Activated naive CD4-positive, alpha-beta T cell treated with anti-CD3 and anti-CD28 coated beads, Interleukin-2, amount 50 U/mL, for 24 hours (primary cell): ENCODE measurements at regions not wholly inside any gene's neighbourhood (a gene's known extent, or its start where the extent isn't known, plus 50 kb on each side); places are given as distances from the start of the nearest gene placed in this dataset.

Experiments
- H3K27ac Mint-ChIP-seq: one replicate; pipeline ENCODE4 v1.8.0; 2021; ENCODE audit warnings: mild to moderate bottlenecking, mixed read lengths
- H3K27me3 Mint-ChIP-seq: one replicate; pipeline ENCODE4 v1.8.0; 2021; ENCODE audit warnings: mixed read lengths
- H3K36me3 Mint-ChIP-seq: one replicate; pipeline ENCODE4 v1.8.0; 2021; ENCODE audit warnings: mixed read lengths
- H3K4me1 Mint-ChIP-seq: one replicate; pipeline ENCODE4 v1.8.0; 2021; ENCODE audit warnings: mixed read lengths
- H3K4me3 Mint-ChIP-seq: one replicate; pipeline ENCODE4 v1.8.0; 2021; ENCODE audit warnings: mild to moderate bottlenecking, mixed read lengths
- H3K9me3 Mint-ChIP-seq: one replicate; pipeline ENCODE4 v1.8.0; 2021; ENCODE audit warnings: mixed read lengths

DNA sequence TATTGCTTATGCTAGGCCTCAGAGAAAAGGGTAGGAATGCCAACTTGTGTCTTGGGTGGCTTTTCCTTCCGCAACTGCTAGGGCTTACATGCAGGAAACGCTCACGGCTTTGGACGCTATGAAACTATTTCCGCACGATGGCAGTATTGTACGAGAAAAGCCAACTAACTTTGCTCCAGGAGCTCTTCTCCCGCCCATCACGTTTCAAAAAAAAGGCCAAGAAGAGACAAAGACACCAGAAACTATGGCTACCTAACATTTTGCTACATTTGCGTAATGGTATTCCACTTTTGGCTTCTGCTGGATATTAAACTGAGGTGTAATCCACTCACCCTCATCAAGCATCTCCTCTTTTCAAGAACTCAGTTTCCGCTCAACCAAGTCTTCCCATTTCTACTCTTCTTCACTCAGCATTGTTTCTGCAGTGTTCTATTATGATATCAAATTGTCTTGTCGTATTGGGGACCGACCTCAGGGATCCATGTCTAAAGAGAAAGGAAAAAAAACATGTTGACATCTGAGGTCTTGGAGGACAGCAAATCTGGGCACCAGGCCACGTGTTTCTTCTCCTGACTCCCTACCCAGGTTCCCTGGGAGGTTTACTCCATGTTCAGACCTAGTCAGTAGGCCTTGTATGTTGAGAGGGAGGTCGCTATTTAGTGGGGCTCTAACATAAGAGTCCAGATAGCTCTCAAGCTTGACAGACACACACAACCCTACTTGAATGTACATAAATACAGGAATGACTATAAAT lies 239.4 kb upstream of the STK26 start:
- Mint-ChIP-seq H3K4me1 (no peaks in the 10 kb centered on the region), H3K4me3 (no peak overlapping the region), H3K36me3 (no peaks in the 10 kb centered on the region), H3K27ac (no peak overlapping the region), H3K9me3 (no peaks in the 10 kb centered on the region), H3K27me3 (no peaks in the 10 kb centered on the region)

DNA sequence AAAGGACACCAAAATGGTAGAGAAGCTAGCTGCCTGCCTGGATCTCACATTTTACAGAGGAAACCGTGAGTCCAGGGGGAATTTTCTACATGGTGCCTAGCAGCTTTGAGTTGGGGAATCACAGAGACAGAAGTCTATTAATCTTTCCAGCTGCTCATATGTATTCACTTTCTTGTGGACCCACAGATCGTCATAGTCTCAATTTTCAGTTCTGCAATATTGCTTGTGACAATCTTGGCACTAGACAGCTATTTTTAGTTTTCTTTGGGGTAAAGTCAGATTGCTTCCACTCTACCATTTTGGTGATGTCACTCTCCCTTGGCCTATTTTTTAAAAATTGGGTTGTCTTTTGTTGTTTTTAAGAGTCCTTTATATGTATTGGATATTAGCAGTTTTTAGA lies 233.4 kb upstream of the STK26 start:
- Mint-ChIP-seq H3K36me3 (no peaks in the 10 kb centered on the region), H3K27me3 (no peaks in the 10 kb centered on the region), H3K27ac (no peak overlapping the region), H3K4me1 (no peaks in the 10 kb centered on the region), H3K4me3 (no peak overlapping the region), H3K9me3 (no peaks in the 10 kb centered on the region)

DNA sequence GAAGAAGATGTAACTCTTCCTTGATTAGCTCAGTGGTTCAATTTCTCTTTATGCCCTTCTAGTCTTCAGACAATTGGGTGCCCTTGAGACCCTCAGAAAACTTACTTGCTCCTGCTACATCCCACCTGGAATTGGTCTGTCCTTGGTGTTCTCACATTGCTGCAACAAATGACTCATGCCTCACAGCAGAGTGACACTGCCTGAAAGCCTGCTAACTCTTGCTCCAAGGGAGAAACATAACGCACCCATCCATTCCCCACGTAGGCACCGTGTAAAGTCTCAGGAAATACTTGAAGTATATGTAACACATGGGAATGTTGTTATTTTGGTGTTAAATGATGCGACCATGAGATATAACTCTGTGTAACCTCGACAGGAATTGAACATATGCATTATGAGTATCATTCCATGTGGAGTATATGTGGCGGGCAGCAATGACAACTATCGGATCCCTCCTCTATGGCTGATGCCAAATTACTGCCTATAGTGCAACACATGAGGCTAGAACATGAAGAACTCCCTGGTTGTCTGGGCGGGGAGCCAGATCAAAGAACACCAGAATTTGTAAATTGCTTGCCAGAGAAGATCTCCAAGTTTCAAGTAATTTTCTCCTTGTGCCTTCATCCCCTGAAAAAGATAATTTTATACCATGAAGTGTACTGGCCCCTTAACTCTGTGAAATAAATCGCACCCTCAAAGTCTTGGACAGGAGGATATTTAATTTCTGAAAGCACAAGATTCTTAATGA lies 231.3 kb upstream of the STK26 start:
- Mint-ChIP-seq H3K27ac (no peak overlapping the region), H3K27me3 (no peaks in the 10 kb centered on the region), H3K4me1 (no peaks in the 10 kb centered on the region), H3K9me3 (no peaks in the 10 kb centered on the region), H3K36me3 (no peaks in the 10 kb centered on the region), H3K4me3 (no peak overlapping the region)

DNA sequence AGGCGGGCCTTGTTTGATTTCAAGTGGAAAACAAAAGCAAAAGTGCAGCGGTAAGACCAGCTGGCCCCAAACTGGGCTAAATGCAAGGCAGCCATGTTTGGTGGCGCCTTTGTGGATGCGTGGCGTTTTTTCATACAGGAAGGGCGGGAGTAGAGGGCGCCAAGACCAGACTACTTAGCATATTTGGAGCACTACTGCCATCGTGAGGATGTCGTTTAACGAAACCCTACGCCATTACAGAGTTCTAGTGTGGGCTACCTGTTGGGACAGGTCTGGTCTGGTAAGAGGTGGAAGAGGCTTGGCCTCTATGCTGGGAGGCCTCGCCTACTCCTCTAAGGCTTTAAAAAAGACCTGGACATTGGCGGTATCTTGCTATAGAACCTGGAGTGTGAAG lies 230.7 kb upstream of the STK26 start:
- Mint-ChIP-seq H3K27ac (no peak overlapping the region), H3K9me3 (no peaks in the 10 kb centered on the region), H3K36me3 (no peaks in the 10 kb centered on the region), H3K27me3 (no peaks in the 10 kb centered on the region), H3K4me3 (no peak overlapping the region), H3K4me1 (no peaks in the 10 kb centered on the region)

DNA sequence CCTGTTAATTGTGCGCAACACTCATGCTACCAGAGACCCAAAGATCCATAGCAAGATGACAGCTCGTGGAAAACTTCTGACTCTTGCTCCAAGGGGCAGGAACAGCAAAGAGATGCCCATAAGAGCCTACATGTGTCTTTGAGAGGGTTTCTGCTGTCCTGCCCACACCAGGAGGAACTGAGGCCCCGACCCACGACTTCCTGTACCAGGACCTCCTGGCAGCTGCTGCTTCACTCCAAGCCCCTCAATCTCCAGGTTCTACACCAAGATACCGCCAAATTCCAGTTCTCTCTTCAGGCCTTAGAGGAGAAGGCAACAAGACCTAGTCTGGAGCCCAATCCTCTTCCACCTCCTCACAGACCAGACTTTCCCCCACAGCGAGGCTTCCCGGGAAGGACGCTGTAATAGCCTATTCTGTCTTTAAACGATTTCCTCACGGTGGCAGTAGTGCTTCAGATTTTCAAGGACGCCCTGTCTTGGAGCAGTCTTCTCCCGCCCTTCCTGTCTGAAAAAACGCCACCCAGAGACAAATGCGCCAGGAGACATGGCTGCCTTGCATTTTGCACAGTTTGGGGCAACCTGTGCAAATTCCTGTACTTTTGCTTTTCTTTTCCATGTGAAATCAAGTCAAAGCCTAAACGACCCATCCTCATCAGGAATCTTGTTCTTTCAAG lies 230.2 kb upstream of the STK26 start:
- Mint-ChIP-seq H3K4me1 (no peaks in the 10 kb centered on the region), H3K9me3 (no peaks in the 10 kb centered on the region), H3K4me3 (no peak overlapping the region), H3K27ac (no peak overlapping the region), H3K27me3 (no peaks in the 10 kb centered on the region), H3K36me3 (no peaks in the 10 kb centered on the region)

DNA sequence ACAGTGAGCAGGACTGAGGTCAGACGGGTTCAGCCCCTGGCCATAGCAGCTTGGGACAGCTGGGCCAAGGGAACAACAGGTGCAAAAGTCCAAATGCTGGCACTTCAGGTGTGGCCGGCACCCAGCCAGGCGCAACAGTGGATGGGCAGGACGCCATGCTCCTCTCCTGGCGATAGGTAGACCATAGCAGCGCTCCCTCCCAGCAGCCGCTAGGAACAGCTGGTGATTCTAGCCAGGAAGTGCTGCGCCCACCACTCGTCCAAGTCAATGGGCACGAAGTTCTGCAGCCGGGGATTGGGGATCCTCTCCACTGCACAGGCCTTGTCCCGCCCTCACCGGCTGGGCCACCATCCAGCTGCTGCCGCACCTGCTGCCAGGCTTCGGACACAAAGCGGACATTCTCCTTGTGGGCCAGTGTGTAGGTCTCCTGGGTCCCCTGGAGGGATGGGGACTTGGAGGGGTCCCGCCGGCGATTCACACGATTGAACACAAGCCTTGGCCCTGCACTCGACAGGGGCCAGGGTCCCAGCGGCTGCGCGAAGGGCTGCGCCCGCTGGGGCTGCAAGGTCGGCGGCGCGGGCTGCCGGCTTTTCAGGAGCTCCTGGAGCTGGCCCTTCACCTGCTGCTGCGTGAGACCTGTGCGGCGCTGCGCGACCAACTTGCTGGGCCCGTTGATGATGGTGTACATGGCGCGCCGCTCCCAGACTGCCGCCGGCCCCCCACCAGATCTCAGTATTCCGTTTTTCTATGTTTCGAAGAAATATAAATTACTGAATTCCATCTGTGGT lies 227.5 kb upstream of the STK26 start:
- Mint-ChIP-seq H3K27me3 (no peaks in the 10 kb centered on the region), H3K4me1 (no peaks in the 10 kb centered on the region), H3K36me3 (no peaks in the 10 kb centered on the region), H3K4me3 (no peak overlapping the region), H3K9me3 (no peaks in the 10 kb centered on the region), H3K27ac (no peak overlapping the region)

DNA sequence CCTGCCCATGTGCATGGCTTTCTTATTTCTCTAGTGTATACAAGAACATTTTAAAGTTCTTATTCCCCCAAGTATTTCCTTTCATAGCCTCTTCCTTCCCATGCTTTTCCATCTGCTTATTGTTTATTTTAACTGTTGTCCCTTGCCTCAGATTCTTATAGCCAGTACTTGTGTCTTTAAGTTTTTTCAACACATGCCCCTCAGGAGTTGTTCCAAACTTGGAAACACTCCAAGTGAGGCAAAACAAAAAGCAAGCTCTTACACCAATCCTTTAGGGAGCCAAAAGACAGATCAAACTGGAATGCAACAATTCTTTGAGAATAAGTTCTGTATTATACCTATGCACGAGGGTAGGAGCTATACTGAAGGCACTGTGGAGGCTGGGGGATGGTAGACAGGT lies 222.0 kb upstream of the STK26 start:
- no peaks in the 10 kb centered on the region for H3K9me3 Mint-ChIP-seq
- H3K4me1 Mint-ChIP-seq, result no peaks in the 10 kb centered on the region
- no peak overlapping the region for H3K27ac Mint-ChIP-seq
- H3K36me3 Mint-ChIP-seq, result no peaks in the 10 kb centered on the region
- H3K4me3 Mint-ChIP-seq, result no peak overlapping the region
- no peaks in the 10 kb centered on the region for H3K27me3 Mint-ChIP-seq

DNA sequence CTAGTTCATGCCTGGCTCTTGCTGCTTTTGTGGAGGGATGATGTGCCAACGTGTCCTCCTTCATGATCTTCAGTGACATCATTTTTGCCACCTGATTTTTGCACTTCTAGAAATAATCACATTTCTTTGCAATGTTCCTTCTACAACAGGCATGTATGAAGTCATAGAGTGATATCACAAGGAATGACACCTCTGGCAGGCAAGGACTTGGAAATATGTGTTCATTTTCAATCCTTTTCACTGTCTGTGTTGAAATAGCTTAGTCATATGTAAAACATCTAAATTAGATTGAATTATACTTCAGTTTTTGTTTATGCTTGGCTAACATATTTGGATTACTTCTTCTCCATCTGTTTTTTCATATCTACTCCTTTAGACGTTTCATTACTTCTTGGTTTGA lies 221.2 kb upstream of the STK26 start:
- no peaks in the 10 kb centered on the region for H3K4me1 Mint-ChIP-seq
- H3K36me3 Mint-ChIP-seq, result no peaks in the 10 kb centered on the region
- no peak overlapping the region for H3K4me3 Mint-ChIP-seq
- H3K9me3 Mint-ChIP-seq, result no peaks in the 10 kb centered on the region
- H3K27me3 Mint-ChIP-seq, result no peaks in the 10 kb centered on the region
- H3K27ac Mint-ChIP-seq, result no peak overlapping the region

DNA sequence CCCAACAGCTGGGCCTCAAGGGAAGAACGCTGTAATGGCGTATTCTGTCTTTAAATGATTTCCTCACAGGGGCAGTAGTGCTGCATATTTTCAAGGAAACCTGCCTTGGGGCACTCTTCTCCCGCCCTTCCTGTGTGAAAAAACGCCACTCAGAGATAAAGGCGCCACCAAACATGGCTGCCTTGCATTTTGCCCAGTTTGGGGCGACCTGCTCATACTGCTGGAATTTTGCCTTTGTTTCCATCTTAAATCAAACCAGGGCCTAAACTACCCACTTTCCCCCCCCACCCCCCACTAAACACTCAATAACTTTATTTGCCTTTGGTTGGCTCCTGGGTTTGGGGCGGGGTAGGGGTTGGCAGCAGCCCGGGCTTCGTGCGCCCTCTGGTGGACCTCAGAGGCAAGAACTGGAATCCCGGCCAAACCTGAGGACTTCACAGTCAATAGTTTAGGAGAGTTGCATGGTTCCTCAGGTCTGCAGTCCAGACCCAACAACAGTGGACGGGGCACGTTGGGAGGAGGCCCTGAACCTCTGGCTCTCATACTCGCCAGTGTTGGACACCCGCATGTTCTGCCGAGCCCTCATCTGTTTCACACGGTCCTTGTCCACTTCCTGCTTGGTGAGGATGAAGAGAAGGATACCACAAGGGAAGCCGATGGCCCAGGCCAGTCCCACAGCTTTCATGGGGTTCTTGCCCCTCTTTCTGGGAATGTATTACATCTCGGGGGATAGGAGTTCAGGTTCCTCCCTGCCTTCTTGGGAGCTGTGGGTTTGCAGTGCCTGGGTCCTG lies 220.1 kb upstream of the STK26 start:
- Mint-ChIP-seq H3K36me3 (no peaks in the 10 kb centered on the region), H3K27me3 (no peaks in the 10 kb centered on the region), H3K27ac (no peak overlapping the region), H3K4me3 (no peak overlapping the region), H3K9me3 (no peaks in the 10 kb centered on the region), H3K4me1 (no peaks in the 10 kb centered on the region)

DNA sequence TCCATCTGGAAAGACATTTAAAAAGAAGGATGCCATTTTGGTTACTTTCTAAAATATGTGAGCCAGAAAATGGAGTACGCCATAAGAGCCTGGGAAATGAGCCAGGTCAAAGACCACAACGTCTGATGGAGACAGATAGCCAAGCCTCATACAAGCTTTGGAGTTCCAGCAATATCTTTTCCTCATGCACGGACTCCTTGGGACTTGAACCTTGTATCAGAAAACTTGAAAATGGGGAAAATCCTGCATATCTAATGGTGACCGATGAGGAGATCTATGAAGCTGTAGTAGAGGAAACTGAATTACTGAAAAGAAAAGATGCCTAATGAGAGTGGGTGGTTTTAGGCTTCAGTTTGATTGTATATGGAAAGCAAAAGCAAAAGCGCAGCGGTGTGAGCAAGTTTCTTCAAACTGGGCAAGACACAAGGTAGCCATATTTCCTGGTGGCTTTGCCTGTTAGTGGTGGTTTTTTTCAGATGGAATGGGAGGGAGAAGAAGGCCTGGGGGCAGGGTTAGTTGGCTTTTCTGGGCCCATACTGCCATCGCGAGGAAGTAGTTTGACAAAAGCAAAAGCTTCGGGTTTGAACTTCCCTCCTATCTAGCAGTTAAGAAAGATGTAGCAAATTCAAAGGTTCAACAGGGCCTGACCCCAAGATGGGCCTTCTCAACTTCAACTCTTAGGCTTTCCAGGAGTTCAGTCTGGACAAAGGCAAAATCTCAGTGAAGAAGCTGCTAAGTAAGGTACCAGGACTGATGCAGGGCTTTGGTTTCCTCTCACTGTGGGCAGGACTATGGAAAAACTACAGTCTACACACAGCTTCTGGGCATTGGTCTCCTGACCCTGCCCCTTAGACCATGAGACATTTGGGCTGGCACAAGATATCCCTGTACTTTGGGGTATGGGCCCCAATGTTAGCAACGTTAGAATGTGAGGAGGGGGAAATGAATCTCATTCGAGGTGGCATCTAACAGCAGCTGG lies 210.0 kb upstream of the STK26 start:
- no peaks in the 10 kb centered on the region for H3K36me3 Mint-ChIP-seq
- H3K27ac Mint-ChIP-seq, result peak overlapping the region; percentile 92
- peaks cover 26% of the 10 kb centered on the region for H3K4me1 Mint-ChIP-seq
- peak overlapping the region; percentile 82 for H3K4me3 Mint-ChIP-seq
- H3K27me3 Mint-ChIP-seq, result no peaks in the 10 kb centered on the region
- H3K9me3 Mint-ChIP-seq, result no peaks in the 10 kb centered on the region

DNA sequence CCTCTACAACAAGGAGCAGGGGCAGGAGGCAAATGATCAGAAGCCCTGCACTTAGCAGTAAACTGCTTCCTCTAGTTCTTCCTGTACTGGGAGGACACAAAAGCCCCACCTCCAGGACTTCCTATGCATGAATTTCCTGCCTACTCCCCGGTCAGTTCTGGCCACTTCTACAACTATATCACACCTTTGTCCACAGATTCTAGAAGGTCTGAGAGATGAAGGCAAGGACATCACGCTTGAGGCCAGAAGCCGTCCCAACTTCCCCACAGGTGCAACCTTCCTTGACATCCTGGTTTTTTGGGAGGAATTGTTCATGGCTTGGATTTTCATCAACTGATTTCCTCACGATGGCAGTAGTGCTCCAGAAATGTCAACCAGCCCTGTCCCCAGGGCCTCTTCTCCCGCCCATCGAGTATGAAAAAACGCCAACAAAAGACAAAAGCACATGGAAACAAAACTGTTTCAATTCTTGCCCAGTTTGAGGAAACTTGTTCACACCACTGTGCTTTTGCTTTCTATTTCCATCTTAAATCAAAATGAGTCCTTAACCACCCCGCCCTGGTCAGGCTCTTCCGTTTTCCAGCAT lies 206.5 kb upstream of the STK26 start:
- H3K4me3 Mint-ChIP-seq, result peak overlapping the region; percentile 89
- no peaks in the 10 kb centered on the region for H3K36me3 Mint-ChIP-seq
- H3K4me1 Mint-ChIP-seq, result peaks cover 32% of the 10 kb centered on the region
- no peaks in the 10 kb centered on the region for H3K9me3 Mint-ChIP-seq
- H3K27ac Mint-ChIP-seq, result peak overlapping the region; percentile 97
- H3K27me3 Mint-ChIP-seq, result no peaks in the 10 kb centered on the region

DNA sequence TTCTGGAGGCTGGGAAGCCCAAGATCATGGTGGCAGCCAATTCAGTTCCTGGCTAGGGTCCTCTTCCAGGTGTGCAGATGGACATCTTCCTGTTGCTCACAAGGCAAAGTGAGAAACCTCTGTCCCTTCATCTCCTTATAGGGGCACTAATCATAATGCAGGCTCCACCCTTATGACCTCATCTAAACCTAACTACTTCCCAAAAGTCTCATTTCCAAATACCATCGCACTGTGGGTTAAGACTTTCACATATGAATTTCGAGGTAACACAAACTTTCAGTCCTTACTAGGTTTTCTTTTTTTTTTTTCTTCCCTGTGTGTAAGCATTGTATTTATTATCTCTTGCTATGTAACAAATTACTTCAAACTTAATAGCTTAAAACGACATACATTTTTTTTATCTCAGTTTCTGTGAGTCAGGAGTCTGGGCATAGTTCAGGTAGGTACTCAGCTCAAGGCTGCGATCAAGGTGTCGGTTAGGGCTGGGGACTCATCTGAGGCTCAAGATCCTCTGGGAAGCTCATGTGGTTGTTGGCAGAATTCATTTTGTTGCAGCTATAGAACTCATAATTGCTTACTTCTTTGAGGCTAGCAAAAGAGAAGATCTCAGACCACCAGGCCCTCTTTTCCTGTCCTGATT lies 204.7 kb upstream of the STK26 start:
- H3K4me1 Mint-ChIP-seq, result peaks cover 25% of the 10 kb centered on the region
- no peaks in the 10 kb centered on the region for H3K9me3 Mint-ChIP-seq
- H3K27ac Mint-ChIP-seq, result peak overlapping the region; percentile 55
- peak overlapping the region; percentile 33 for H3K4me3 Mint-ChIP-seq
- H3K27me3 Mint-ChIP-seq, result no peaks in the 10 kb centered on the region
- no peaks in the 10 kb centered on the region for H3K36me3 Mint-ChIP-seq

DNA sequence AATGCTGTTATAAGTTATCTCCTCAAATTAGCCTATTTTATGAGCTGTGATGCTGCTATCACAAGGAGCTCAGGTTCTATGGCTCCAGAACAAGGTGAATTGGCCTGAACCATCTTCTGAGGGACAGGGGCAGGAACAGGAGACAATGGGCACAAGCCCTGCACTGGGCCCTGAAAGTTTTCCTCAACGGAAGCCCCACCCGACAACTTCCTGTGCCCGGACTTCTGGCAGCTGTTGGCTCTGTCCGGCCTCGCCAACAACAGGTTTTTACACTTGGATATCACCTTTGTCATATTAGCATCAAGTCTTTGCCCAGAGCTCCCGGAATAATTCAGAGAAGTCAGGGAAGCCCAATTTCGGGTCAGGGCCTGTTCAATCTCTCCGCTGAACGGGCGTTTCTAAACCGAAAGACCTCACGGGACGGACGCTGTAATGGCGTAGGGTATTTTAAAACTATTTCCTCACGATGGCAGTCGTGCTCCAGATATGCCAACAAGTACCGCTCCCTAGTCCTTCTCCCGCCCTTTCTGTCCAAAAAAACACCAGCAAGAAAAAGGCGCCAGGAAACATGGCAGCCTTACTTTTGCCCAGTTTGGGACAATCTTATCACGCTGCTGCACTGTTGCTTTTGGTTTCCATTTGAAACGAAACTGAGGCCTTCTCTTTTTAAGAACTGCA lies 201.0 kb upstream of the STK26 start:
- peaks cover 14% of the 10 kb centered on the region for H3K4me1 Mint-ChIP-seq
- H3K9me3 Mint-ChIP-seq, result no peaks in the 10 kb centered on the region
- H3K27me3 Mint-ChIP-seq, result no peaks in the 10 kb centered on the region
- H3K36me3 Mint-ChIP-seq, result no peaks in the 10 kb centered on the region
- H3K4me3 Mint-ChIP-seq, result no peak overlapping the region
- H3K27ac Mint-ChIP-seq, result no peak overlapping the region
